ENCODE measurements at regions not wholly inside any gene's neighbourhood (a gene's known extent, or its start where the extent isn't known, plus 50 kb on each side); places are given as distances from the start of the nearest gene placed in this dataset.

DNA sequence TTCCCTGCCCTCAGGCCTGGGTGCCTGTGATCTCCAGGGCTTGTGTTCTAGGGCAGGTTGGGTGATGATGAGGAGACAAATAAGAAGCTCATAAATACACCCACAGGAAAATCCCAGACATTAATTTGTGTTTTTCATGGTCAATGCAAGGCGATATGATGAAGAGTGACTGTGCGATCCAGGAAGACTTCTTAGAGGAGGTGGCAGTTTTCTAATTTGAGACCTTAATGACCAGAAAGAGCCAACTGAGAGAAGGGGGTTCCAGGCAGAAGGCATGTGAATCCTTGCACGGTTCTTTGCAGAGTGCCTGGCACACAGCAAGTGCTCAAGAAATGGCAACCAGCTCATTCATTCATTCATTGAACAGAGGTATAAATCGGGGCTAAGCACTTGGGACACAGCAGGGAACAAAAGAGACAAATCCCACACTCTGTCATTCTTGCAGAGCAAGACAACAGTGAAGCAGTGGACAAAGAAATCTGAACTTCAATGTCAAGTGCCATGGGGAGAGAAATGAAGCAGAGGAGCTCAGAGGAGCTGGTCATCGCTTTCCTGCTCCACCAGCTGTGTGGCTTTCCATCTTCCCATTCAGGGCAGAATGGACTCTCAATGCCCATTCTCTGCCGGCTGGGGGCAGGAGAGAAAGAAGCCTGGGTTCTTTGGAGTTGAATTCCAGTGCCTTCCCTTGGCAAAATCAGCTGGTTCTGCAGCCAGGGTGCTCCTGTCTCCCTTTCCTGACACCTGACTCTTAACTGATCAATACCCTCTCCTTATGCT, 128.3 kb downstream of the AACS start:
- no peak for DNase-seq

- DNase-seq, result no peak
Measured at GRCh38 chr12:125194163-125194773, 129.0 kb downstream of the AACS start.

DNA sequence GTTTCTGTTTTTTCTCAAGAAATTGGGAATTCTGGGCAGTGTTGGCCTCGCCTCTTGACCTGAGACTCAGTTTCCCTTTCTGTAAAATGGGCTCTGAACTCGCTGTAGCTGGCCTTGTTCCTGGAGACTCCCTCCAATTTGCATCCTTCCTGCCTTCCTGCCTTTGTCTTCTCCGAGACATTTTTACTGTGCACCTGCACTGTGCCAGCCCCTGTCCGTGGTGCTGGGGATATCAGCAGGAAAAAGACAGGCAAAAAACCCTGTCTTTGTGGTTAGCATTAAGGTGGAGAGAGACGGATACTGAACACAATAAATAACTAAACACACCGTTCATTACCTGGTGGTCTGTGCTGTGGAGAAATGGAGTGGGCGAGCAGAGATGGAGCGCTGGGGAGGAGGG, 129.8 kb downstream of the AACS start:
- no peak for DNase-seq

DNA sequence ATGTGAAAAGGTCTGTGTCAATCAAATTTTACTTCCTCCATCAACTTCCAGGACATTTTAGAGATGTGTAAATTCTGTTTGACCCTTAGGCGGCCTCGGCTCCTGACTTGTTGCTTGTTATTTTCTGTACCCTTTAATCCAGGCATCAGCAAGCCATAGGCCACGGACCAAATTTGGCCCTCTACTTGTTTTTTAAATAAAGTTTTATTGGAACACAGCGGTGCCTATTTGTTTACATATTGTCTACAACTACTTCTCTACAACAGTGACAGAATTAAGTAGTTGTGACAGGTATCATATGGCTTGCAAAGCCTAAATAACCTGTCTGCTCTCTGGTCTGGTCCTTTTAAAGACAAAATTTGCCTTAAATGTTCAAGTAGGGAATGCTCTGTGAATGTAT, 132.1 kb downstream of the AACS start:
- DNase-seq, result no peak

- no peak for DNase-seq
Measured at GRCh38 chr12:125198652-125199051, 133.4 kb downstream of the AACS start.

DNA sequence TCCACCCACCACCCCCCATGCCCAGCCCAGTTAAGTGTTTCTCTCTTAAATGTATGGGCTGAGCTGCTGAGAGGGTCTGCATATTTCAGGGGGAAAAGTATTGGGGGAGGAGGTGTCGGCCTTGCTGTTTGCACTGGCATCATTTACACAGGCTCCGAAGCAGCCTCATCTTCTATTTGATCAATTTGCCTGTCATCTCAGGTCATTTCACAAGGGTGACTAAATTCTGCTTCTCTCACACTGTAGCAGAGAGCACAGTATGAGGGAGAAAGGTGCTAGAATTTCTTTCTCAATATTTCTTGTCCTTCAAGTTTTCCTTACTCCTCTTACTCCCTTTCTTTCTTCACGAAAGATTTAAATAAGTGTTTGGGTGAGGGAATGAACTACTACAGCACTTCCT, 135.9 kb downstream of the AACS start:
- no peak for DNase-seq

DNA sequence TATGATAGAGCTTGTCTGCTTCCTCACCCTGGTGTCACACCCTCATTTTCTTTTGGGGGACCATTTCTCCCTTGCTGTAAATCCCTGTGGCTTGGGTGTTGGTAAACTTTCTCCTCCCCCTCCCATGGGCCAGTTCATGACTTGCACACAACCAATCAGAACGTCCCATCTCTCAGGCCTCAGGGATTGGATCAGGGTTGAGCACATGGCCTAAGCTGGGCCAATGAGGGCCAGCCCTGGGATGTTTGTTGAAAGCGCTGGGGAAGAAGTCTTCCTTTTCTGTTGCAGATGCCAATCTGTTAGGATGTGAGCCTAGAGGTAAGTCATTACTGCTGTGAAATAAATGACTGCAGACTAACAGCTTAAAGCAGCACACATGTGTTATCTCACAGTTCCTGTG, 136.7 kb downstream of the AACS start:
- DNase-seq, result no peak

DNA sequence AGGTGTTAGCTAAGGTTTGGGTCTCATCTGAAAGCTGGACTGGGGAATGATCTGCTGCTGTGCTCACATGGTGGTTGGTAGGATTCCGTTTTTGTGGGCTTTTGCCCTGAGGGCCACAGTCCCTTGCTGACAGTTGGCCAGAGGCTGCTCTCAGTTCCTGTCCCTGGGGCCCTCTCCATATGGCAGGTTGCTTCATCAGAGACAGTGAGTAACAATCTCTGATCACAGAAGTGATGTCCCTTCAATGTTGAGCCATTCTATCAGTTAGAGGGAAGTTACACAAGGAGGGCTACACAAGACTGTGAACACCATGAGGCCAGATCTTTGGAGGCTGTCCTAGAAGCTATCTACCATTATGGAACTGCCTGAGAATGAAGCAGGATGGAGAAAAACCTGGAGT, 137.2 kb downstream of the AACS start:
- no peak for DNase-seq

GRCh38 chr12:125203145-125203765, 138.0 kb downstream of the AACS start:
- DNase-seq, result no peak

DNA sequence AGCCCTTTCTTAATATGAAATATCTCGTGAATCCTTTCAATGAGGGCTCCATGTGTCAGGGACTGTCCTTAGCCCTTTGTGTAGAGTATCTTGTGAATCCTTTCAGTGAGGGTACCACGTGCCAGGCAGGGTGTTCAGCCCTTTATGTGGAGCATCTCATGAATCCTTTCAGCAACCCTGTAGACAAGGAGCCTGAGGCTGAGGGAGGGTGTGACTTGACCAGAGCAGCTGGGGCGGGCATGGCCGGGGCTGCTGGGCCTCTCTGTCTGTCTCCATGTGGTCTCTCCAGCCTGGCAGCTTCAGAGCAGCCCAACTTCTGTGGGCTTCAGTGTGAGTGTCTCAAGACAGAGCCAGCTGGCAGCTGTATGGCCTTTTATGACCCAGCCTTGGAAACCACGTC, 140.2 kb downstream of the AACS start:
- DNase-seq, result no peak

DNA sequence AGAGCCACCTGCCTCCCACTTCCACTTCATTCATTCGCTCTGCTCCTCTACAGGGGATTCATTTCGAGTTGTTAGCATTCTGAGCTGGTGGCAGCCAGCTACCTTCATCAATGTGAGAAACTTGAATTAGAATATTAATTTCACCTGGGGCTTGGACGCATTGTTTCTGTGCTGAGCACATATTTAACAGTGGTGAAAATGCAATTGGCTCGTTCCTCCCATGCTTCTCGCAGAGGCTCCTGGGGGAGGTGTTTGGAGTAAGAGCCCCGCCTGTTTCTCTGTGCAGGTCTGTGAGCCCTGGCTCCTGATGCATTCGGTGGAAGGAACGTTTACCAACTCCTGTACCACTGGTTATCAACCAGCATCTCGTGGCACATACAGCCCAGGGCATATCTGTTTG, 141.5 kb downstream of the AACS start:
- DNase-seq, result no peak

DNA sequence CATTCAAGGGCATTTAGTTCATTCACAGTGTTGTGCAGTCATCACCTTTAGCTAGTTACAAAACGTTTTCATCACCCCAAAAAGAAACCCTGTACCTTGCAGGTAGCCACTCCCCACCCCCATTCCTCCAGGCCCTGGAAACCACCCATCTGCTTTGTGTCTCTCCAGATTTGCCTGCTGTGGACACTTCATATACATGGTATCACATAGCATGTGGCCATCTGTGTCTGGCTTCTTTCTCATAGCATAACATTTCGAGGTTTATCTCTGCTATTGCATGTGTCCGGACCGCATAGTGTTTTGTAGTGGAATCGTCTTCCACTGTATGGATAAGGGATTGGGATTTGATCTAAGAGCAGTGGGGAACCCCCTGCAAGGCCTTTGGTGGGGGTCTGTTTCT, 143.1 kb downstream of the AACS start:
- no peak for DNase-seq

GRCh38 chr12:125208942-125209341, 143.7 kb downstream of the AACS start:
- DNase-seq, result no peak

GRCh38 chr12:125210104-125210755, 145.0 kb downstream of the AACS start:
- no peak for DNase-seq

DNA sequence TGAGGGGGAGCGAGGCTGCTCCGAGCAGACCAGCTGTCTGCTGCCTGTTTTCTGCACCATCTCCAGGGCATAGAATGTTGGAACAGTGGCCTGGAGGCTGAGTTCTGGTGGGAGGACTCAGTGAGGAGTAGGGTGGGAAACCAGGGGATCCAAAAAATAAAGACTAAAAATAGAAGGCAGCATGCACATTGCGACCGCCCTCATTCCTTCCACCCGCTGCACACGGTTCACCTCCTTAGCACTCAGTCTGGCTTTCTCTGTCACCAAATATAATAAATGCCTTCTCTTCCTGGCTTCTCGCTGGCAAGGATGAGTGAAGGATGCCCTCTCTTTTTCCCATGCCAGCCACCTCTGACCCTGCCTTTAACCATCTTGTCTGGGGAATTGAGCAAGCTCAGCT, 146.2 kb downstream of the AACS start:
- DNase-seq, result no peak

DNA sequence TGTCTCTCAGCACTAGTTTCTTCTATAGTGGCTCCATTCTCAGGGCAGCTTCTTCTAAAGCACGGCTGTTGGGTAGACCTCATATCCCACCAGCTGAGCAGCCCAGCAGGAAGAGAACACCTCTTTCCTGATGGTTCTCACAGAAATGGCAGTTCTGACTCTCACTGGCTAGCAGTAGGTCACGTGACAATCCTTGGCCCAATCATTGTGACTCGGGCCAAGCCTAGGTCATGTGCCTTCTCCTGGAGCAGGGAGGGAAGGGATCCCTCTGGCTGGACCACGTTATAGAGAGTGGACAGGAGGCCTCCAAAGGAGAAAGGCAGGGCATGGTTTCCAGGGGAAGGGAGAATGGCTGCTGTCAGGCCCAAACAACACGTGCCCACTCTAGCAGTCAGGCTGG, 149.1 kb downstream of the AACS start:
- no peak for DNase-seq

DNA sequence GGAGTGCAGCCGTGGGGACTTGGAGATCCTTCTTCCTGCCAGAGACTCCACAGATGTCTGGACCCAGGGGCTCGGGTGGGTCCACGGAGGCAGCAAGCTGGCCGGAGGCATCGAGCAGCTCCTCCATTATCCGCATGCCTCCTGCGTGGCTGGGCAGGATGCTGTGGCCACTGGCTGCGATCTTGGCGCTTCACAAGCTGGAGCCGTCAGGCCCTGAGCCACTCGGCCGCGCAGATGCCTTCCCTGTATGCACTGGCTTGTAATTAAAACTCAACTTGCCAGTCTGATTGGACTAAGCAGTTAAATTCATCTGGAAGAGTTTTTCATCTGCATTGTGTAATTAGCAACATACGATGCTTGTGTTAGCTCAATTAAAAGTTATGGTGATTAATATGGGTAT, 151.5 kb downstream of the AACS start:
- DNase-seq, result no peak

DNA sequence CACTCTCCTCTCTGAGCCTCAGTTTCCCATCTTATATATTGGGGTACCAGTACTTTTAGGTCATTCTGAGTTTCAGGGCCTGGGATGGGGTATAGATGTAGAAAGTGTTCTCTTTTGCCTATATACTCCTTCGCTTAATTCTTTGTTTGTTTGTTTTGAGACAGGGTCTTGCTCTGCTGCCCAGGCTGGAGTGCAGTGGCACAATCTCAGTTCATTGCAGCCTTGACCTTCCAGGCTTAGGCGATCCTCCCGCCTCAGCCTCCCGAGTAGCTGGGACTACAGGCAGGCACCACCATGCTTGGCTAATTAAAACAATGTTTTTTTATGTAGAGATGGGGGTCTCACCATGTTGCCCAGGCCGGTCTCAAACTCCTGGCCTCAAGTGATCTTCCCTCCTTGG, 152.1 kb downstream of the AACS start:
- DNase-seq, result no peak

DNA sequence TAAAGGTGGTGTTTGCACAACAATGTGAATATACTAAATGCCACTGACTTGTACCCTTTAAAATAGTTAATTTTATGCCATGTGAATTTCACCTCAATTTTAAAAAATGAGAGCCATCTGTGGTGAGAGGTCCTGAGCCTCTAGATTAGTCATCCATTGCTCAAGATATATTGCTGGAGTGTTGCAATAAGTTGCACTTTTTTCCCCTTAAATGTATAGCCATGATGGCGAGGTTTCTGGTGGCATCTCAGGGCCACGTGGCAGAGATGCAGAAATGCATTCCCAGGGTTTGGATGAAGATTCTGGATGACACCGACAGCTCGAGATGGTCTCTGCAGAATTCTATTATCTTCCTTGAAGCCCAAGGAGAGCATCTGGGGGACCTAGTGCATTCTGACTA, 153.7 kb downstream of the AACS start:
- DNase-seq, result no peak

DNA sequence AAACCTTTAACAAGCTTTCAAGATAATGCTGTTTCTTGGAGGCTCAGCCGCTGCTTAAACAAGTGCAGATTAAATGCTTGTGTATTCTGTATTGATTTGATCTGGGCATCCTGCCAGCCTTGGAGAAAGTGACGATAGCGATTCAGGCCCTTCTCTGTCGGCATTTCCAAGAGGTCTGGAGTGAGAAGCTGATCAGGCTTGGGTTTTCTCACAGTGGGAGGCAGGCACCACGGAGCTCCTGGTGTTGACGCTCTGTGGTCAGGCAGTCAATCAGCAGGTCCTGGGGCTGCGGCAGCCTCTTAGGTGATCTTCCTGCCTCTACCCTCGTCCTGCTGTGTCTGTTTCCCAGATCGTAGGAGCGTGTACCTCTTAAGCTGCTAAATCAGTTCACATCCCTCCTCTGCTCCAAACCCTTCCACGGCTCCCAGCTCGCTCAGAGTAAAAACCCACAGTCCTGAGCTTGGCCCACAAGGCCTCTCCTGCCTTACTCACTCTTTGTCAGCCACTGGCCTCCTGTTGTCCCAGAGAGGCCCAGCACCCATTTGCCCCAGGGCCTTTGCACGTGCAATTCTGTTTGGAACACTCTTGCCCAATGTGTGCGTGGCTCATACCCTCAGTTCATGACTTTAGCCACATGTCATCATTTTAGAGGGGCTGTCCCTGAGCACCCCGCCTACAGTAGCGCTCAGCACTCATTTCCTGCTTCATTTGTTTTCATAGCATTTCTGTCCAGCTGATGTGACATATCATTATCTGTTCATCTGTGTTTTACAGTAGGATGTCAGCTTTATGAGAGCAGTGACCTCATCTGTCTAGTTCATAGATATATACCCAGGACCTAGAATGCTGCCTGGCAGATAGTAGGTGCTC, 155.4 kb downstream of the AACS start:
- no peak for DNase-seq

- DNase-seq, result no peak
Measured at GRCh38 chr12:125221602-125222001, 156.4 kb downstream of the AACS start.

GRCh38 chr12:125222876-125223275, 157.6 kb downstream of the AACS start:
- DNase-seq, result no peak

DNA sequence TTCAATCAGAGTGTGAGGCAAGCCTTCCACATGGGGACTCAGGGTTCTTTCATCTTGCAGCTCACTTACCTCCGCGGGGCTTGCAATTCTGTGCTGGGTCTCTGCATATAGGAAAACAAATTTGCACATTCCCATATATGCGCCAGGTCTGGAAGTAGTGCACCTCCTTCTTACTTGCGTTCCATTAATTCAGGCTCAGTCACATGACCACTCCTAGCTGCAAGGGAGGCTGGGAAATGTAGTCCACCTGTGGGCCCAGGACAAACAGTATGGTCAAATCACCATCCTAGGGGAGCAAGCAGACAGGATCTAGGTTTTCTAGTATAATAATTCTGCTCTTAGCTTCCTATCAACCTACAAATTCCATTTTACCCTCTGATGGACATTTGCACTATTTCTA, 160.4 kb downstream of the AACS start:
- no peak for DNase-seq

Measured in CD4-positive, alpha-beta T cell treated with Interleukin-4 for 1 hour (primary cell).